NCI-H774 (cell line): ENCODE measurements at regions not wholly inside any gene's neighbourhood (a gene's known extent, or its start where the extent isn't known, plus 50 kb on each side); places are given as distances from the start of the nearest gene placed in this dataset.
A peak's percentile ranks its signal among the peaks of the same experiment; 100 is the strongest.
"Not testable (repeated sequence)": the region's sequence is repeated elsewhere in the genome, so short reads cannot be mapped to it uniquely, and the experiment has no call there.

Experiments used
- DNase-seq: peaks from one replicate; lab custom pipeline; 2025; lab: John Stamatoyannopoulos, UW

GRCh38 chr12:114501474-114501807, 95.5 kb upstream of the TBX5 start:
- no peak for DNase-seq

- no peak for DNase-seq
These were observed 95.0 kb upstream of the TBX5 start for GRCh38 chr12:114500775-114501473.

- DNase-seq: no peak
These were observed 94.2 kb upstream of the TBX5 start for GRCh38 chr12:114500131-114500530.

GRCh38 chr12:114499338-114499737, 93.4 kb upstream of the TBX5 start:
- DNase-seq: no peak

- DNase-seq: no peak
These were observed 86.0 kb upstream of the TBX5 start for GRCh38 chr12:114491916-114492315.

GRCh38 chr12:114484822-114485459, 79.0 kb upstream of the TBX5 start:
- not testable (repeated sequence) for DNase-seq

- no peak for DNase-seq
These were observed 78.1 kb upstream of the TBX5 start for GRCh38 chr12:114483996-114484395.

- peak; percentile 40 for DNase-seq
These were observed 75.2 kb upstream of the TBX5 start for GRCh38 chr12:114481200-114481535.

GRCh38 chr12:114480337-114481199, 74.6 kb upstream of the TBX5 start:
- DNase-seq: no peak

- DNase-seq: no peak
These were observed 73.9 kb upstream of the TBX5 start for GRCh38 chr12:114479831-114480230.

GRCh38 chr12:114478865-114479264, 72.9 kb upstream of the TBX5 start:
- no peak for DNase-seq

GRCh38 chr12:114477989-114478395, 72.0 kb upstream of the TBX5 start:
- DNase-seq: no peak

GRCh38 chr12:114476159-114476558, 70.2 kb upstream of the TBX5 start:
- no peak for DNase-seq

- no peak for DNase-seq
These were observed 67.8 kb upstream of the TBX5 start for GRCh38 chr12:114473717-114474116.

GRCh38 chr12:114473018-114473417, 67.1 kb upstream of the TBX5 start:
- DNase-seq: no peak

GRCh38 chr12:114457620-114458019, 51.7 kb upstream of the TBX5 start:
- DNase-seq: no peak
